GM21786 (cell line): ENCODE measurements at regions not wholly inside any gene's neighbourhood (a gene's known extent, or its start where the extent isn't known, plus 50 kb on each side); places are given as distances from the start of the nearest gene placed in this dataset.
A peak's percentile ranks its signal among the peaks of the same experiment; 100 is the strongest.
"Not testable (repeated sequence)": the region's sequence is repeated elsewhere in the genome, so short reads cannot be mapped to it uniquely, and the experiment has no call there.

ENCODE experiments used
- ATAC-seq: cut with Tn5 transposase; IDR thresholded peaks from one replicate; pipeline ENCODE4 v1.9.1; 2021; ENCODE audit not compliant: unreplicated experiment

DNA sequence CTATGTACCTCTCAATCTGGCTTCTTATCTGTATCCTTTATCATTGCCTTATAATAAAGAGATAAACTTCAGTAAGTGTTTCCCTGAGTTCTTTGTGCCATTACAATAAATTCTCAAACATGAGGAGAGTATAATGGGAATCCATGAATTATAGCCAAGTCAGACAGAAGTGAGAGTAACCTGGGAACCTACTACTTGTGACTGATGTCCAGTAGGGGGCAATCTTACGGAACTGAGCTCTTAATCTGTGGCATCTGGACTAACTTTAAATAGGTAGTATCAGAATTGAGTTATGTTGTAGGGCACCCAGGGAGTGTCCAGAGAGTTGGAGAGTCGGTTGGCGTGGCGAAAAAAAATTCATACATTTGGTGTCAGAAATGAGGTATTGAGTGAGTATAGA lies 542.6 kb downstream of the ZBBX start:
- peak; percentile 62 for ATAC-seq

GRCh38 chr3:166836836-166837235 lies 543.3 kb downstream of the ZBBX start:
- ATAC-seq, result no peak

DNA sequence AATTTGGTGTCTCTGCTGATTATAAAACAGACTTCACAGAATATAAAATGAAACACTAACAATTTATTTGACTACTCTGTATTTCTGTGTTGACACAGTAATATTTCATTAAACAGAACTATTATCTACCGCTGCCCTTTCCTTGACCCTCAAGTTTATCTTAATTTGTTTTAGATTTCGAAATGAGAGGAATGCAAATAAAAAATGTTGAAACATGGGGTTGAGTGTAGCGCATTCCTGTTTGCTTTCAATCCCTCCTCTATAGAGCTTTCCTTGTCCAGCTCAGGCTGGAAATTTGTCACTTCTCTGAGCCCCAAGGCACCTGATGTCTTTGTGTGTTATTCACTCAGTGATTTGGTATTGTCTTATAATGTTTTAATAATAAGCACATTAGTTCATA lies 550.2 kb downstream of the ZBBX start:
- ATAC-seq, result no peak

- ATAC-seq, result no peak
Measured at GRCh38 chr3:166818464-166818863, 561.6 kb downstream of the ZBBX start.

DNA sequence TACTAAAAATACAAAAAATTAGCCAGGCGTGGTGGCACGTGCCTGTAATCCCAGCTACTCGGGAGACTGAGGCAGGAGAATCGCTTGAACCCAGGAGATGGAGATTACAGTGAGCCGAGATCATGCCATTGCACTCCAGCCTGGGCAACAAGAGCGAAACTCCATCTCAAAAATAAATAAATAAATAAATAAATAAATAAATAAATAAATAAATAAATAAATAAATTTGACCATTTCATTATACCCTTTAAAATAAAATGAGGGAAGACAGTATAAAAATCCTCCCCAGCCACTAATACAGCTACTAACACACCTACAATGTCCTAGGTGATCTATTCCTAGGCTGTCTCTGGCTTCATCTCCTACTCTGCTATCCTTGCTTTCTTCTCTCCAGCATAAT lies 562.8 kb downstream of the ZBBX start:
- ATAC-seq, result not testable (repeated sequence)

DNA sequence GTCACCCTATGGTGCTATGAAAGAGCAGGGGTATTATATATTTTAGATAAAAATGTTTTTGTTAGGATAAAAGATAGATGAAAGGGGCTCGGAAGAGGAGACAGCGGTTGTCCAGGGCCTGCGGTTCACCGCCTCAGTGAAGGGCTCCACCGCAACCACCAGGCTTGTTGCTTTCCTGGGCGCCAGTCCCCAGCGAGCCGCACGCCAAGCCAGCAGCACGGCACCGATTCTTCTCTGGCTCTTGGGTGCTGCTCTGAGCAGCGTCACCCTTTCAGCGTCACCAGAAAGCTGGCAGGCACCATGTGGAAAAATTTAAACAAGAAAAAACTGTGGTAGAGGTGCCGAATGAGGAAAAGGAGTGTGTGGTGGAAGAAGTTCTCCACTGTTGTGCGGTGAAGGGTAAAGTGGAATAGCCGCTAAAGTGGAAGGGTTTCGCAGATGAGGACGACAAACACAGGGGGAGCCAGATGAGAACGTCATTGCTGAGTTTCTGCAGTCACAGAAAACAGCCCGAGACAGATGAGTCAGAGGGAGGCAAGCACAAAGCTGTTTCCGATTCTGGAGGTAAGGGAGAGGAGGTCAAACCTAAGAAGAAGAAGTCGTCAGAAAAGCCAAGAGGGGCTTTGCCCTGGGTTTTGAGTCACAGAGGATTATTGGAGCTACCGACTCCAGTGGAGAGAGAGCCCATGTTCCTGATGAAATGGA lies 569.2 kb downstream of the ZBBX start:
- no peak for ATAC-seq

DNA sequence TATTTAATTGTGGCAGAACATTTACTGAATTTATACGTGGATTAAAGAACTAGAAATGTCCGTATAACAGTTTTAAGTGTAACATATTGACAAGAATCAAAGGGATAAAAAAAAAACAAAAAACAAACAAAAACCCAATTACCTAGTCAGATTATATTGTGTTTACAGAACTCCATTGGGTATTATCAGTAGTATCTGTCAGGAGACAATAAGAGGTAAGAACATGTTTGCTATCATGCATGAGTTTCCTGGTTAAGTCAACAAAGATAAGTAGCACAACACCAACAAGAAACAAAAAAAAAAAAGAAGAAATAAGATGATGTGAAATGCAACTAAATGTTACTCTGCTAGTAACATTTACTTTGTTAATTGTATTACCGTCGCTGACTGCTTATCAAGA lies 570.6 kb downstream of the ZBBX start:
- no peak for ATAC-seq

DNA sequence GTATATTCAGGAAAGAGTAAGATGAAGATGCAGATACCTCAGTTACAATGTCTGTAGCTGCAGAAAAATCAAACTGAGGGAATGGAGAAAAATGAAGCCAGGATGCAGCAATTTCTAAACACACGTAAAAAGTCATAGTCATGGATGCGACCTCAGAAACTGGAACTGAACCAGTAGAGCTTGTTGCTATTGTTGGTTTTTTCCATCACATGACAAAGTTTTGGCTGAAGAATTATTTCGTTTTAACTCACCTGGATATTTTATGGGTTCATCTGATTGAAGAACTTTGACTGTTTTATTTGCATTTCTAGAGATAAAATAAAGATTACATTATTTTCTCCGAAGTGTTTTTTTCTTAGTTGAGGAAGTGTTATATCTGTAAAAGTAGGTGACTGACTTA lies 591.2 kb downstream of the ZBBX start:
- no peak for ATAC-seq

DNA sequence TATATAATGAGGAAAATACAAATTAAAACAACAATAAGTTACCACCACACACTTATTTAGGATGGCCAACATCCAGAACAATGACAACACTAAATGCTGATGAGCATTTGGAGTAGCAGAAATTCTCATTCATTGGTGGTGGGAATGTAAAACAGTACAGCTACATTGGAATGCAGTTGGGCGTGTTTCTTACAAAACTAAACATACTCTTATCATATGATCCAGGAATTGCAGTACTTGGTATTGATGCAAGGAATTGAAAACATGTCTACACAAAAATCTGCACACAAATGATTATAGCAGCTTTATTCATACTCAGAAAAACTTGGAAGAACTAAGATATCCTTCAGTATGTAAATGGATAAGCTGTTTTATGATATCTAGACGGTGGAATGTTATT lies 594.2 kb downstream of the ZBBX start:
- ATAC-seq, result no peak

DNA sequence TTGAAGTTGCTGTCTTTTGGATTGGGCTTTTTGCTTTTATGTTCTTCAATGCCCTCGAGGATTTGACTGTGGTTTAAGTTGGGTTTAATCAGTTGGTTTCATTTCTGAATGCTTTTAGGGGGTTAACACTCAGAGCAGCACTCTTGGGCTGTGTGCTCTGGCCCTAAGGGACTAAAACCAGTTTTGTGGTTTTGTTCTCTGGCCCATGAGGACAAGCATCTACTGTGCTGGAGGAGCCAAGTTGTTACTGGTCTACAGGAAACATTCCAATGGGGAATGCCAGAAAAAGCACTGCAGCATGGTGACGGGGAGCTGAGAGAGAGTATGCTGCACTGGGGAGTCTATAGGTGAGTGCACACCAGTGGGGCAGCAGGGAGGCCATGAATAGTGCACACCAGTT lies 596.9 kb downstream of the ZBBX start:
- ATAC-seq, result no peak

DNA sequence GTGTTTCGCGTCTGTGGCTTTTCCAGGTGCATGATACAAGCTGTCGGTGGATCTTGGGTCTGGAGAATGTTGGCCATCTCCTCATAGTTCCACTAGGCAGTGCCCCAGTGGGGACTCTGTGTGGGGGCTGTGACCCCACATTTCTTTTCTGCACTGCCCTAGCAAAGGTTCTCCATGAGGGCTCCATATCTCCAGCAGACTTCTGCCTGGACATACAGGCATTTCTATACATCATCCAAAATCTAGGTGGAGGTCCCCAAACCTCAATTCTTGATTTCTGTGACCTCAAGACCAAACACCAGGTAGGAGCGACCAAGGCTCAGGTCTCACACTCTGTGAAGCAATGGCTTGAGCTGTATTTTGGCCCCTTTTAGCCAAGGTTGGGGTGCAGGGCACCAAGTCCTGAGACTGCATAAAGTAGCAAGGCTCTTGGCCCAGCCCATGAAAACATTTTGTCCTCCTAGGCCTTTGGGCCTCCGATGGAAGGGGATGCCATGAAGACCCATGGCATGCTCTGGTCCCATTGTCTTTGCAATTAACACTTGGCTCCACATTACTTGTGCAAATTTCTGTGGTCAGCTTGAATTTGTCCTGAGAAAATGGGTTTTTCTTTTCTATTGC lies 615.3 kb downstream of the ZBBX start:
- no peak for ATAC-seq

DNA sequence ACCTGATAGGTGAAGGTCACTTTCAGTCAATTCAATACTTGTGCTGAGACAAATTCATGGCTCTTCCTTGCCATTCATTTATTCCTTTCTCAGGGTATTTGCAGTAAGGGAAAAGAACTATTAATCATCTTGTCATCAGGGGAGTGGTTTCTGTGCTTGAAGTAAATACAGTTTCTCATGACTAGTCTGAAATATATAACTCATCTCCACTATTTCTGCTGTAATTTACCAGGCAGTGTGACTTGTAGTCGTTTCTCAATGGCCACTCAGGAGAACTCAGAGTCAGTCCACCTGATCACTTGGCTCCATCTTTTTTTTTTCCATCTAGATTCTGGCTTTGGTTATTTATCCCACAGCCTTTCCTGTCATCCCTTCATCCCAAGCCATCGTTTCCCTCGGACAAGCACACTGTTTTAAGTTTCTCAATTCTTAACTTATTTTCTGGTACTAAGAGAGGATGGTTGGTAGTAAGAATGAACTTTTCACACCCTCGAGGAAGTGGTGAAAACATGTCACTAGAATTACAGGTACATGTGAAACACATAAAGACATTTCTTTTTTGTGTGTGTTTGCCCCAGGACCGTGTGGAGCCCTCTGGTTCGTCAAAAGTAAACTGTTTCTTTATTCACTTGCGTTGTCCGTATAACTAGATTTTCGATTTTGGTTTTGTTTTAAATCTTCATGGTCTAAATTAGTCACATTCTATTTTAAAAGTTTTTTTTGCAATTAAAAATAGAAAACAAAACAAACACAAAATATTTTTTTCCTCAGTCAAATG lies 620.2 kb downstream of the ZBBX start:
- ATAC-seq, result no peak

DNA sequence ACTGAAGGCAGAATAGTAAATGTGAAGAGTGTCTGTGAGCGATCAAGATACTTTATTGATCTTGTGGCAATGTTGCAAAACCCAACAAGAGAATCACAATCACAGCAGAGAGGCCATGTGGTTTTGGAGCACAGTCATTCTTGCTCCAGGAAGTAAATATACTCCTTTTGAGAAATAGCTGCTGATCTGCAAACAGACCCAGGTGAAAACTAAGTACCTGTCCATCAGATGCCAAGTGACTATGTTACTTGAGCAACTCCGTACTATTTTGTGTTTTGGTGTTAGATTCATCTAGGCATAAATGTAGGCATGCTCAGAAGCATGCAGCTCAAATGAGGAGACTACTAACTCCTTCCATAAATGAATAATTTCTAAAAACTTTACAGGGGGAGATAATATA lies 627.9 kb downstream of the ZBBX start:
- ATAC-seq, result no peak

DNA sequence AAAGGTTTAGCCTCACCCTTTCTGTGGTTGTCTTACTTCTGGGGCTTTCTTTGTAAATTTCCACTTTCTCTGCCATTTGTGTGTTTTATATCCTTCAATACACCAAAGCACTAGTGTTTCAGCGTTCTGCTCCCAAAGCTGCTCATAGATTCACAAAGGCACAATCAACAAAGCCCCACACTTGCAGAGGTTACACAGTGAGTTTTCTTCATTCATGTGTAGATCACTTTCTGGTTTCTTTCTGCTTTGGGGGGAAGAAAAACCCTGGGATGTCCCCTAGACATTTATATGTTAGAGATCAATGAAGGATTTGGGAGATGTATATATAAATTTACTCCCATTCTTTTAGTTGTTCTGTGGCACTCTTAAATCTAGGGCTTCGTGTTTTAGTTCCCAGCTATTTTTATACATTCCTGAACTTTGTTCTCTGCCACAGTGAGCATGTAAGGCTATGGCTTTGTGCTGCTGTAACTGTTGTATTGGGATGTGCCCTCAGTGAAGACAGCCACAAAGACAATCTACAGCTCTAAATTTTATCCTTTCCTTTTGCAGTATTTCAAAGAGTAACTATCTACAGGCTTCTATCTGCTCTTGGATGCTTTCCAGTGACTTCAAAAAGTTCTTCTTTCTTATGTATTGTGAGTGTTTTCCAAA lies 636.5 kb downstream of the ZBBX start:
- ATAC-seq, result no peak

DNA sequence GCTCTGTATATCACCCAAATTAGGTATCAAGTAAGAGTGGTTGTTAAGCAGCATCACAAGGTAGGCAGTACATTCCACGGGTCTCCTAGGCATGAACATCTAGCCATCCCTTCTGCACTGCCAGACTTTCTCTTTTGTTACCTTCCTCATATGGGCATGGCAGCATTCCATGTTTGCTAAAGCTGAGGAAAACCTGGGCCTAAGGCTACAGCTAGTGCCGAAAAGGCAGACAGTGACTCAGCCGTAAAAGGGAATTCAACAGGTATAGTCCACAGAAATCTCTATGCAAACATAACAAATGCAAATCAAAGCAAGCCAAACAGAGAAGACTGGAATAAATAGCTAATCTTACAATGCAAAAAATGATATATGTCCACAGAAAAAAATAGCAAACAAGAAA lies 645.4 kb downstream of the ZBBX start:
- ATAC-seq, result no peak

- ATAC-seq, result no peak
Measured at GRCh38 chr3:166731701-166732100, 648.4 kb downstream of the ZBBX start.

GRCh38 chr3:166721466-166721865 lies 658.6 kb downstream of the ZBBX start:
- ATAC-seq, result no peak

- no peak for ATAC-seq
Measured at GRCh38 chr3:166714206-166714605, 665.9 kb downstream of the ZBBX start.

GRCh38 chr3:166713787-166714186 lies 666.3 kb downstream of the ZBBX start:
- ATAC-seq, result no peak

- ATAC-seq, result no peak
Measured at GRCh38 chr3:166706094-166706493, 674.0 kb downstream of the ZBBX start.

GRCh38 chr3:166697495-166697894 lies 682.6 kb downstream of the ZBBX start:
- ATAC-seq, result no peak

GRCh38 chr3:166696103-166696502 lies 684.0 kb downstream of the ZBBX start:
- ATAC-seq, result no peak
